Natural killer cell (primary cell): ENCODE measurements at regions not wholly inside any gene's neighbourhood (a gene's known extent, or its start where the extent isn't known, plus 50 kb on each side); places are given as distances from the start of the nearest gene placed in this dataset.

Experiments used
- ATAC-seq, 3 donors: fragments of 150-1000 bp in 2 of 3; fragments of 200-7000 bp in 1 of 3; cut with Tn5 transposase; 1 replicate in 1 of 3; 2 replicates in 2 of 3; pipeline ENCODE4 v1.10.0; 2021; ENCODE audit warnings: mild to moderate bottlenecking in 2 of 3, moderate library complexity in 2 of 3
- DNase-seq, 2 donors: peaks; one replicate each; pipeline versions ENCODE4 v3.0.0 to v3.0.0-alpha.2; 2013 to 2021; ENCODE audit warnings: mixed read lengths in 1 of 2
- H3K27ac ChIP-seq: one replicate; pipeline ENCODE4 v1.5.1; 2013; ENCODE audit warnings: mild to moderate bottlenecking, low read length
- H3K27me3 ChIP-seq: one replicate; pipeline ENCODE4 v1.6.1; 2013; ENCODE audit warnings: low read length; ENCODE audit not compliant: control insufficient read depth, insufficient read depth
- H3K36me3 ChIP-seq: one replicate; pipeline ENCODE4 v1.6.1; 2013; ENCODE audit warnings: low read length; ENCODE audit not compliant: control insufficient read depth, insufficient read depth
- H3K4me1 ChIP-seq: one replicate; pipeline ENCODE4 v1.6.1; 2013; ENCODE audit warnings: low read length; ENCODE audit not compliant: control insufficient read depth, insufficient read depth
- H3K4me3 ChIP-seq: one replicate; pipeline ENCODE4 v1.5.1; 2013; ENCODE audit warnings: low read length
- H3K9me3 ChIP-seq: one replicate; pipeline ENCODE4 v1.6.1; 2013; ENCODE audit warnings: low read length; ENCODE audit not compliant: control insufficient read depth, insufficient read depth
- H3K27ac Mint-ChIP-seq, 2 donors: one replicate each; pipeline ENCODE4 v1.8.0; 2022; ENCODE audit warnings: mild to moderate bottlenecking in 2 of 2, mixed read lengths in 2 of 2, moderate library complexity in 1 of 2
- H3K27me3 Mint-ChIP-seq, 2 donors: one replicate each; pipeline ENCODE4 v1.8.0; 2022; ENCODE audit warnings: low read depth in 2 of 2, mixed read lengths in 2 of 2
- H3K36me3 Mint-ChIP-seq: one replicate; pipeline ENCODE4 v1.8.0; 2022; ENCODE audit warnings: mixed read lengths
- H3K4me1 Mint-ChIP-seq, 2 donors: one replicate each; pipeline ENCODE4 v1.8.0; 2022; ENCODE audit warnings: mixed read lengths in 2 of 2
- H3K4me3 Mint-ChIP-seq: one replicate; pipeline ENCODE4 v1.8.0; 2022; ENCODE audit warnings: mild to moderate bottlenecking, moderate library complexity, mixed read lengths
- H3K9me3 Mint-ChIP-seq, 2 donors: one replicate each; pipeline ENCODE4 v1.8.0; 2022; ENCODE audit warnings: mixed read lengths in 2 of 2
- WGBS: methylation state at CpG from one replicate; pipeline ENCODE4 v1.1.7; 2013; ENCODE audit warnings: missing lambda C conversion rate; ENCODE audit not compliant: insufficient coverage; 5-methylcytosine and 5-hydroxymethylcytosine counted together
- intact Hi-C: fragments of 100-400 bp; cut with micrococcal nuclease; formaldehyde crosslinking; loops from one replicate; pipeline ENCODE4 v1.14.2; 2022
- TF ChIP-seq, protein P1 (sequence below): fragments of 200-600 bp; IDR thresholded peaks from one replicate; pipeline ENCODE4 v1.8.0; 2022; ENCODE audit warnings: antibody characterized with exemption

DNA sequence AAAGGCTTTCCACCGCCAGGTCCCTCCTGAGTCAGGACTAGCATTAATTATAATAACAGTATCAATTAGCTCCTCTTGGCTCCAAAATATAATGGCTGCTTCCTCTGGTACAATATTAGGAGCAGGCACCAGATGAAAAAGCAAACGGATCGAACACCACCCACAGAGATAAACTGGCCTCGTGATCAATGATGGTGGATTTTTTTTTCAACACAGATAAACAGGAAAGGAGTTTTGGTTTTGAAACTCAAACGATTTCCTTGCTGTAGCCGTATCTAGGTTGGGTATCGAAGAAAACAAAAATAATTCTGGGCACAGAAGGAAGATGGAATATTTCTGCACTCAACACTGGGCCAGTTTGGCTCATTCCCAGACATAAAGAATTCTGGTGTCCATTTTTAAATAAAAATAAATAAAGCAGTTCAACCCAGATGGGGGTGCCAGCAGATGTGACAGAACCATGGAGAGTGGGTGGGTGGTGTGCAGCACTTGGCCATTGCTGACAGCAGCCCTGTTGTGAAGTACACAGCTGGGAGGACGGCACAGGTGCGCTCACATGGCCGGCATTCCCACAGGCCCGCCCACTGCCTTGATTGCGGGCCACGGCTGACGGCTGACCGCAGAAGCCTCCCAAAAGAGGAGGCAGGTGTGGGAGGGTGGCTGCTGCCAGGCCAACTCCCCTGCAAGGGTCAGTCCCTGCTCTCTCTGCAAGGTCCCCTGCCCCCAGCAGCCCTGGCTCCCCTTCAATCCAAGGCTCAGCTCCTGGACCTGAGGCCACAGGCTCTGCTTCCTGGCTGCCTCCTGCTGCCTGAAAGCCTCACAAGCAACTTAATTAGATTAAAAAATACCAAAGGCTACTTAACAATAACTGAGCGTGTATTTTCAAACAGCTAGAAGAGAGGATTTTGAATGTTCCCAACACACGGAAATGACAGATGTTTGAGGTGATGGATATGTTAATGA lies 351.9 kb upstream of the ID2 start:
- H3K27me3 ChIP-seq, result no peaks in the 10 kb centered on the region
- DNase-seq (peak in 1 of 2 donors; percentile 20), ATAC-seq (no peak)
- Mint-ChIP-seq H3K4me3 (peak overlapping the region; percentile 40), H3K27ac (peak overlapping the region; percentile 94 to 99), H3K36me3 (no peaks in the 10 kb centered on the region), H3K27me3 (no peaks in the 10 kb centered on the region), H3K4me1 (peaks cover 84 to 89% of the 10 kb centered on the region in 2 donors), H3K9me3 (no peaks in the 10 kb centered on the region)
- H3K36me3 ChIP-seq, result no peaks in the 10 kb centered on the region
- TF ChIP-seq, protein P1, sequence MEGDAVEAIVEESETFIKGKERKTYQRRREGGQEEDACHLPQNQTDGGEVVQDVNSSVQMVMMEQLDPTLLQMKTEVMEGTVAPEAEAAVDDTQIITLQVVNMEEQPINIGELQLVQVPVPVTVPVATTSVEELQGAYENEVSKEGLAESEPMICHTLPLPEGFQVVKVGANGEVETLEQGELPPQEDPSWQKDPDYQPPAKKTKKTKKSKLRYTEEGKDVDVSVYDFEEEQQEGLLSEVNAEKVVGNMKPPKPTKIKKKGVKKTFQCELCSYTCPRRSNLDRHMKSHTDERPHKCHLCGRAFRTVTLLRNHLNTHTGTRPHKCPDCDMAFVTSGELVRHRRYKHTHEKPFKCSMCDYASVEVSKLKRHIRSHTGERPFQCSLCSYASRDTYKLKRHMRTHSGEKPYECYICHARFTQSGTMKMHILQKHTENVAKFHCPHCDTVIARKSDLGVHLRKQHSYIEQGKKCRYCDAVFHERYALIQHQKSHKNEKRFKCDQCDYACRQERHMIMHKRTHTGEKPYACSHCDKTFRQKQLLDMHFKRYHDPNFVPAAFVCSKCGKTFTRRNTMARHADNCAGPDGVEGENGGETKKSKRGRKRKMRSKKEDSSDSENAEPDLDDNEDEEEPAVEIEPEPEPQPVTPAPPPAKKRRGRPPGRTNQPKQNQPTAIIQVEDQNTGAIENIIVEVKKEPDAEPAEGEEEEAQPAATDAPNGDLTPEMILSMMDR, result no peak
- H3K9me3 ChIP-seq, result no peaks in the 10 kb centered on the region
- H3K27ac ChIP-seq, result peak overlapping the region; percentile 40
- H3K4me1 ChIP-seq, result peaks cover 87% of the 10 kb centered on the region
- intact Hi-C loops, result no loop called here
- H3K4me3 ChIP-seq, result no peak overlapping the region
- 64% methylated on average over 15 of the region's 17 CpGs for WGBS

DNA sequence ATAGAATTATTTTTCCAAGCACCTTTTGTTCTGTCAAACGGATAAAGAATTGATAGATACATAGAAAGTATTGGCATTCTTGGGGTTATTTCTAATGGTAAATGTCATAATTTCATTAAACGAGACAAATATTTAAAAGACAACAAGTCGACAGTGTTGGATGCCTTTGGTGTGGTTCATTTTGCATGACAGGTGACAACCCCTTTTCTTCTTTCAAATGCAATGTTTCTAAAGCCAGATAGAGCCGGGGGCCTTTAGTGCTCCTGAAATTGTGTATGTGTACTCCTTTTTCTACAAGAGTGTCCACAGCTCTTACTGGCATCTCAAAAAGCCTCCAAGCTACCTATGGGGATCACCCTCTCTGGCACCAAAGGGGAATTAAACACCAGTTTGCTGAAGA lies 350.8 kb upstream of the ID2 start:
- ATAC-seq (no peak), DNase-seq (no peak)
- Histone ChIP-seq H3K4me3 (no peak overlapping the region), H3K36me3 (no peaks in the 10 kb centered on the region), H3K27ac (peak overlapping the region; percentile 18), H3K27me3 (no peaks in the 10 kb centered on the region), H3K9me3 (no peaks in the 10 kb centered on the region), H3K4me1 (peaks cover 86% of the 10 kb centered on the region)
- TF ChIP-seq, protein P1, result no peak
- Mint-ChIP-seq H3K36me3 (no peaks in the 10 kb centered on the region), H3K27ac (peak overlapping the region; percentile 94 to 99), H3K4me3 (no peak overlapping the region), H3K27me3 (no peaks in the 10 kb centered on the region), H3K9me3 (no peaks in the 10 kb centered on the region), H3K4me1 (peaks cover 84 to 89% of the 10 kb centered on the region in 2 donors)
- WGBS, result 76% methylated on average over 4 of the region's 4 CpGs
- intact Hi-C loops, result no loop called here

DNA sequence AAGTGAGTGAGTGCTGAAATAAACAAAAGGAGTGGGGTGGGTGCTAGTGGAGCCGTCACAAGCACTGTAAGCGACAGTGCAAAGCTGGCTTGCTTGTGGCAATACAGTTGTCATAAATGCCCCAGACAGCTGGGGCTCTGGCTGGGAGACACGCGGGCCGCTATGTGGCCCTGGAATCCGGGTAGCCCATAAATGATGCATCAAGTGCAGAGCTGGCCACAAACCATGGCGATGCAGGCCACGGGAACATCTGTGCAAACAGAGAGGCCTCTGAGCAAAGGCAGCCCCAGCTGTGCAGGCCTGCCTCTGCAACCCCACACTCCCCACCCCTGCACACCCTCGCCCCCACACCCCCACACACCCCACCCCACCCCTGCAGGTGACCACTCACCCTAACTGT lies 349.2 kb upstream of the ID2 start:
- WGBS, result 52% methylated on average over 8 of the region's 9 CpGs
- Histone ChIP-seq H3K27me3 (no peaks in the 10 kb centered on the region), H3K4me3 (no peak overlapping the region), H3K36me3 (no peaks in the 10 kb centered on the region), H3K27ac (peak overlapping the region; percentile 4), H3K4me1 (peaks cover 85% of the 10 kb centered on the region), H3K9me3 (no peaks in the 10 kb centered on the region)
- no peaks in the 10 kb centered on the region for H3K9me3 Mint-ChIP-seq
- H3K27me3 Mint-ChIP-seq, result no peaks in the 10 kb centered on the region
- ATAC-seq (peak in 1 of 3 donors; percentile 14), DNase-seq (no peak)
- H3K27ac Mint-ChIP-seq, result peak overlapping the region; percentile 94 to 99
- H3K36me3 Mint-ChIP-seq, result no peaks in the 10 kb centered on the region
- intact Hi-C loops, result no loop called here
- H3K4me3 Mint-ChIP-seq, result no peak overlapping the region
- TF ChIP-seq, protein P1, result no peak
- H3K4me1 Mint-ChIP-seq, result peaks cover 84 to 88% of the 10 kb centered on the region in 2 donors
